Mammary epithelial cell (primary cell): ENCODE measurements at regions not wholly inside any gene's neighbourhood (a gene's known extent, or its start where the extent isn't known, plus 50 kb on each side); places are given as distances from the start of the nearest gene placed in this dataset.

ENCODE experiments used
- CTCF ChIP-seq, 2 donors: IDR thresholded peaks in 1 of 2; conservative IDR thresholded peaks in 1 of 2; 2 replicates each; pipeline ENCODE4 v1.5.1; 2011 to 2012; ENCODE audit warnings: inconsistent platforms in 2 of 2, low read length in 2 of 2, mild to moderate bottlenecking in 2 of 2, control low read depth in 1 of 2, low read depth in 1 of 2; ENCODE audit not compliant: insufficient read depth in 1 of 2; ENCODE audit errors: extremely low read depth in 1 of 2
- EZH2 ChIP-seq: IDR thresholded peaks from 2 replicates; pipeline ENCODE4 v1.6.1; 2012; ENCODE audit warnings: low read length, inconsistent platforms, borderline replicate concordance

DNA sequence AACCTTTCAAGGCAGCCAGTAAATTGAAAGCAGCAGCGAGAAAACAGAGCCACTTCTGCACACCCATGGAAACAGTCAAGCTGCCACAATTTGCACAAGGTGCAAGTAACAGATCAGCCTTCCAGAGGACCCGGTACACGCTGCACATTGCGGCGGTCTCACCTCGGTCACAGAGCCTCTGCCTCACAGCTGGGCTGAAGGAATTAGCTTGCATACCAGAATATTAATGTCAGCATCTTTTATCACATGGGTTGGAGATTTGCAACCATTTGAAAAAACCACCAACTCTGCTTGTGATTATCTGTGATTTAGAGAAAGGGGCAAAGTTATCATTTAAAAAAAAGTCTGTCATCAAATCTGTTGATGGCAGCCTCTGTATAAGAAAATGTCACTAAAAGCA is 330.5 kb upstream of the TCF4 start:
- TF ChIP-seq CTCF (conservative IDR thresholded peaks at IDR 0.05 in 1 of 2, IDR thresholded peaks at IDR 0.05 in 1 of 2; ENCODE audit: extremely low read depth in 1 of 2, insufficient read depth in 1 of 2, low read depth in 1 of 2, low read length in 2 of 2) (no peak), EZH2 (no peak)
